ENCODE measurements at regions not wholly inside any gene's neighbourhood (a gene's known extent, or its start where the extent isn't known, plus 50 kb on each side); places are given as distances from the start of the nearest gene placed in this dataset.

DNA sequence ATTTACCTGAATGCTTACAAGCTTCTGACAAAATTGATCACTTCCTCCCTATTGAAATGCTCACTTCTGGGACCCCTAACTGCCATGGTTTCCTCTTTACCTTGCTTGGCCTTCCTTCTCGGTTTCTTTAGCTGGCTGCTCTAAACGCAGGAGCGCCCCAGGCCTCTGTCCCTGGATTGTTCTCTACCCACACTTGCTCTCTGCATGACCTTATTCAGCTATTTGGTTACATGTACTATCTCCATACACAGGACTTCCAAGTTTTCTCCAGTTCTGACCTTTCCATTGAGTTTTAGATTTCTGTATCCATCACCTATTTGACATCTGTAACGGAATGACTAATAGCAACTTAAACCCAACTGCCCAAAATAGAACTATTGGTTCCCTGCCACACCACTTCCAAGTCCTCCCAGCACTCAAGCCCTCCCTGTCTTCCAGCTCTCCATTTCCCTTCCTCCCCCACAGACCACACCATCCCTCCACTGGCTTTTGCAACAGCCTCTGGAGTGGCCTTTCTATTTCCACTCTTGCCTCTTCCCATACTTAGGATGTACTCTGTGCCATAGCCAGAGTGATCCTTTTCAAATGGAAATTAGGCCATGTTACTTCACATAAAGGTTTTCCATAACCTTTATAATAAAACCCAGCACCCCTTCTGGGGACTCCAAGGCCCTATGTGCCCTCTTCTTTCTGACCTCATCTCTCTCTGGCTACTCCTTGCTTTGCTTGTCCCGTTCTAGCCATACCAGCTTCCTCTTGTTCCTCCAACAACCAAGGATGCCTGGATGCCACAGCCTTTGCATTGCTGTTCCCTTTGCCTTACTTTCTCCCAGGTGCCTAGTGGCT lies 202.2 kb downstream of the AEBP2 start:
- no peaks in the 10 kb centered on the region for H3K9me3 ChIP-seq (ENCODE audit: control insufficient read depth, insufficient read depth, low read depth, low read length)
- no peak overlapping the region for H3K9ac ChIP-seq (ENCODE audit: insufficient read depth, low read length)
- TF ChIP-seq EZH2 (IDR thresholded peaks at IDR 0.05; ENCODE audit: low read length, missing control alignments): no peak
- TF ChIP-seq, protein P1, sequence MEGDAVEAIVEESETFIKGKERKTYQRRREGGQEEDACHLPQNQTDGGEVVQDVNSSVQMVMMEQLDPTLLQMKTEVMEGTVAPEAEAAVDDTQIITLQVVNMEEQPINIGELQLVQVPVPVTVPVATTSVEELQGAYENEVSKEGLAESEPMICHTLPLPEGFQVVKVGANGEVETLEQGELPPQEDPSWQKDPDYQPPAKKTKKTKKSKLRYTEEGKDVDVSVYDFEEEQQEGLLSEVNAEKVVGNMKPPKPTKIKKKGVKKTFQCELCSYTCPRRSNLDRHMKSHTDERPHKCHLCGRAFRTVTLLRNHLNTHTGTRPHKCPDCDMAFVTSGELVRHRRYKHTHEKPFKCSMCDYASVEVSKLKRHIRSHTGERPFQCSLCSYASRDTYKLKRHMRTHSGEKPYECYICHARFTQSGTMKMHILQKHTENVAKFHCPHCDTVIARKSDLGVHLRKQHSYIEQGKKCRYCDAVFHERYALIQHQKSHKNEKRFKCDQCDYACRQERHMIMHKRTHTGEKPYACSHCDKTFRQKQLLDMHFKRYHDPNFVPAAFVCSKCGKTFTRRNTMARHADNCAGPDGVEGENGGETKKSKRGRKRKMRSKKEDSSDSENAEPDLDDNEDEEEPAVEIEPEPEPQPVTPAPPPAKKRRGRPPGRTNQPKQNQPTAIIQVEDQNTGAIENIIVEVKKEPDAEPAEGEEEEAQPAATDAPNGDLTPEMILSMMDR (conservative IDR thresholded peaks at IDR 0.05 in 1 of 2, IDR thresholded peaks at IDR 0.05 in 1 of 2; ENCODE audit: low read depth in 1 of 2, low read length in 2 of 2): no peak
- no peaks in the 10 kb centered on the region for H3K27me3 ChIP-seq (ENCODE audit: control insufficient read depth, insufficient read depth, low read length)
- no peak overlapping the region for H3K4me2 ChIP-seq (ENCODE audit: extremely low read depth, insufficient read depth, low read length)
- no peak overlapping the region for H3K27ac ChIP-seq (ENCODE audit: insufficient read depth, low read length)
- no peaks in the 10 kb centered on the region for H3K36me3 ChIP-seq (ENCODE audit: control insufficient read depth, insufficient read depth, low read length)
- no peak overlapping the region for H3K4me3 ChIP-seq (replicated peaks in 1 of 4; ENCODE audit: control extremely low read depth in 1 of 4, insufficient read depth in 1 of 4, low read depth in 3 of 4, low read length in 4 of 4)
- H4K20me1 ChIP-seq (ENCODE audit: control insufficient read depth, extremely low read depth, insufficient read depth, low read length): no peaks in the 10 kb centered on the region
- no peaks in the 10 kb centered on the region for H3K4me1 ChIP-seq (ENCODE audit: control insufficient read depth, extremely low read depth, insufficient read depth, low read length)
- no peaks in the 10 kb centered on the region for H3K79me2 ChIP-seq (ENCODE audit: control insufficient read depth, insufficient read depth, low read length)
- no peak overlapping the region for H2AFZ ChIP-seq (ENCODE audit: low read length)
- peak; percentile 19 to 76 for DNase-seq (ENCODE audit: low read depth in 2 of 2)

DNA sequence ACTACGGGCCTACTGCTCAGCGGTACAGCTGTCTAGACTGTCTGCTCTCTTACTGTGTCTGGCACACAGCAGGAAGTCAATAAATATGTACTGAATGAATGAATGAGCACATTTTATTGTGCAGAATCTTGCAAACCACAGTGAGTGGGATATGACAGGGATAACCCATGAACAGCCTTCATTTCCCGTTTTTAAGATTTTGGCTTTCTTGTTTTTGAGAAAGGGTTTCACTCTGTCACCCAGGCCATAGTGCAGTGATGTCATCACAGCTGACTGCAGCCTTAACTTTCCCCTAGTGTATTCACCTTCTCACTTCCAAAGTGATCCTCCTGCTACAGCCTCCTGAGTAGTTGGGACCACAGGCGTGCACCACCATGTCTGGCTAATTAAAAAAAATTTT lies 203.1 kb downstream of the AEBP2 start:
- DNase-seq (ENCODE audit: low read depth in 2 of 2): no peak
- Histone ChIP-seq H3K4me1 (ENCODE audit: control insufficient read depth, extremely low read depth, insufficient read depth, low read length) (no peaks in the 10 kb centered on the region), H3K27ac (ENCODE audit: insufficient read depth, low read length) (no peak overlapping the region), H3K27me3 (ENCODE audit: control insufficient read depth, insufficient read depth, low read length) (no peaks in the 10 kb centered on the region), H3K4me3 (replicated peaks in 1 of 4; ENCODE audit: control extremely low read depth in 1 of 4, insufficient read depth in 1 of 4, low read depth in 3 of 4, low read length in 4 of 4) (no peak overlapping the region), H4K20me1 (ENCODE audit: control insufficient read depth, extremely low read depth, insufficient read depth, low read length) (no peaks in the 10 kb centered on the region), H3K4me2 (ENCODE audit: extremely low read depth, insufficient read depth, low read length) (no peak overlapping the region), H3K79me2 (ENCODE audit: control insufficient read depth, insufficient read depth, low read length) (no peaks in the 10 kb centered on the region), H2AFZ (ENCODE audit: low read length) (no peak overlapping the region), H3K9me3 (ENCODE audit: control insufficient read depth, insufficient read depth, low read depth, low read length) (no peaks in the 10 kb centered on the region), H3K9ac (ENCODE audit: insufficient read depth, low read length) (no peak overlapping the region), H3K36me3 (ENCODE audit: control insufficient read depth, insufficient read depth, low read length) (no peaks in the 10 kb centered on the region)
- TF ChIP-seq EZH2 (IDR thresholded peaks at IDR 0.05; ENCODE audit: low read length, missing control alignments): no peak
- TF ChIP-seq, protein P1 (conservative IDR thresholded peaks at IDR 0.05 in 1 of 2, IDR thresholded peaks at IDR 0.05 in 1 of 2; ENCODE audit: low read depth in 1 of 2, low read length in 2 of 2): no peak

DNA sequence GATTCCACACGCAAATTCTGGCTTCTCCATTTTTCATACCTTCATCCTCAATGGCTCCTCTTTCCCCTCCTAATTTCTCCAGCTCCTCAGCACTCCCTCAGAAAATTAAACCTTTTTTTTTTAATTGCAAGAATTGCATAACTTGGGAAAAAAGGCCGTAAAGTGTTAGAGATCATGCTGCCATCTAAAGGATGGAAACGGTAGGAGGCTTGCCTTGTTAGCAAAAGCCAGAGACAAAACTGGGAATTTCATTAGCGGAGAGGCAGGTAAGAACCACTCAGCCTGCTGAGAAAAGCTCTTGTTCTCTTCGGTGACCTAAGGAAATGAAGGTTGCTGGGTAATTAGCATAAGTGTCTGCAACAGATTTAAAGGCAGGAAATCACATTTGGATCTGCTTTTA lies 204.3 kb downstream of the AEBP2 start:
- H3K9me3 ChIP-seq (ENCODE audit: control insufficient read depth, insufficient read depth, low read depth, low read length): no peaks in the 10 kb centered on the region
- no peaks in the 10 kb centered on the region for H3K79me2 ChIP-seq (ENCODE audit: control insufficient read depth, insufficient read depth, low read length)
- no peaks in the 10 kb centered on the region for H3K4me1 ChIP-seq (ENCODE audit: control insufficient read depth, extremely low read depth, insufficient read depth, low read length)
- H3K27me3 ChIP-seq (ENCODE audit: control insufficient read depth, insufficient read depth, low read length): no peaks in the 10 kb centered on the region
- H3K27ac ChIP-seq (ENCODE audit: insufficient read depth, low read length): no peak overlapping the region
- H3K9ac ChIP-seq (ENCODE audit: insufficient read depth, low read length): no peak overlapping the region
- no peaks in the 10 kb centered on the region for H4K20me1 ChIP-seq (ENCODE audit: control insufficient read depth, extremely low read depth, insufficient read depth, low read length)
- peak; percentile 59 to 76 for DNase-seq (ENCODE audit: low read depth in 2 of 2)
- no peak overlapping the region for H3K4me2 ChIP-seq (ENCODE audit: extremely low read depth, insufficient read depth, low read length)
- no peaks in the 10 kb centered on the region for H3K36me3 ChIP-seq (ENCODE audit: control insufficient read depth, insufficient read depth, low read length)
- H2AFZ ChIP-seq (ENCODE audit: low read length): no peak overlapping the region
- no peak overlapping the region for H3K4me3 ChIP-seq (replicated peaks in 1 of 4; ENCODE audit: control extremely low read depth in 1 of 4, insufficient read depth in 1 of 4, low read depth in 3 of 4, low read length in 4 of 4)
- TF ChIP-seq, protein P1 (conservative IDR thresholded peaks at IDR 0.05 in 1 of 2, IDR thresholded peaks at IDR 0.05 in 1 of 2; ENCODE audit: low read depth in 1 of 2, low read length in 2 of 2): peak; percentile 77 to 82
- TF ChIP-seq EZH2 (IDR thresholded peaks at IDR 0.05; ENCODE audit: low read length, missing control alignments): no peak

All from fibroblast of lung (primary cell).